ENCODE measurements at regions not wholly inside any gene's neighbourhood (a gene's known extent, or its start where the extent isn't known, plus 50 kb on each side); places are given as distances from the start of the nearest gene placed in this dataset.
A peak's percentile ranks its signal among the peaks of the same experiment; 100 is the strongest.

DNA sequence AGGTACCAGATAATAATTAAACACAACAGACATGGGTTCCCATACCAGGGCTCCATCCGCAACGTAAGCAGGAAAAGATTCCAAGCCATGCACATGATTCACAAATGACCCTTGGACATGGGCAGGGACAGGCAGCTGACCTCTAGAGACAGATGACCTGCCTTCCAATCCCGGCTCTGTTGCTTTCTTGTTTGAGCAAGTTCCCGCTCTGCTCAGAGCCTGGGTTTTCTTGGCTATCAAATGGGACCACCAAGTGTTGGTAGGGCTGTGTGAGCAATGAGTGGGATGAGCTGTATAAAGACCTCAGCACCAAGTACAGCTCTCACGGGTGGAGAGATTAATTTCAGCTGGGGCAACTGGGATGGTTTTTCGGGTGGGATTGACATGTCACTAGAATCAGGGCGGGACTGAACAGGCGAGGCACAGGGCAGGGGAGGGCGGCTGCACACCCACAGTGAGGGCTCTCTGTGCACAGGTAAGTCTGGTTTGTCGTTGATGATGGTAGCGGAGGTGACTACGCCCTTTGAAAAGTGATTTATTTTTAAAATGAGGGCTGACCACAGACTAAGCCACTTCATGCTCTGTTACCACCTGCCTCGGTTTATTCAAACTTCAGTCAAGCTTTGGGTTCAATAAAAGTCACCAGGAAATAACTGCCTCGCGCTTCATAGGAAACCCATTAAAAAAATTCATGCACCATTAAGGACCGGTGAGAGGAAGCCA is 57.5 kb upstream of the IFFO2 start:
- Histone ChIP-seq H3K36me3 (no peaks in the 10 kb centered on the region), H3K4me3 (no peak overlapping the region), H3K27me3 (no peaks in the 10 kb centered on the region), H3K27ac (no peak overlapping the region), H3K9me3 (no peaks in the 10 kb centered on the region), H3K4me1 (peaks cover 5 to 33% (median 26%) of the 10 kb centered on the region in 4 donors)
- intact Hi-C loops (cut with DNase I; ENCODE audit: low total_unique reads) = loop anchor here (10.0 kb wide), 1 partner anchor 81 kb away; no protein-coding TSS in a partner anchor
- DNase-seq = no peak
- TF ChIP-seq, protein P1, sequence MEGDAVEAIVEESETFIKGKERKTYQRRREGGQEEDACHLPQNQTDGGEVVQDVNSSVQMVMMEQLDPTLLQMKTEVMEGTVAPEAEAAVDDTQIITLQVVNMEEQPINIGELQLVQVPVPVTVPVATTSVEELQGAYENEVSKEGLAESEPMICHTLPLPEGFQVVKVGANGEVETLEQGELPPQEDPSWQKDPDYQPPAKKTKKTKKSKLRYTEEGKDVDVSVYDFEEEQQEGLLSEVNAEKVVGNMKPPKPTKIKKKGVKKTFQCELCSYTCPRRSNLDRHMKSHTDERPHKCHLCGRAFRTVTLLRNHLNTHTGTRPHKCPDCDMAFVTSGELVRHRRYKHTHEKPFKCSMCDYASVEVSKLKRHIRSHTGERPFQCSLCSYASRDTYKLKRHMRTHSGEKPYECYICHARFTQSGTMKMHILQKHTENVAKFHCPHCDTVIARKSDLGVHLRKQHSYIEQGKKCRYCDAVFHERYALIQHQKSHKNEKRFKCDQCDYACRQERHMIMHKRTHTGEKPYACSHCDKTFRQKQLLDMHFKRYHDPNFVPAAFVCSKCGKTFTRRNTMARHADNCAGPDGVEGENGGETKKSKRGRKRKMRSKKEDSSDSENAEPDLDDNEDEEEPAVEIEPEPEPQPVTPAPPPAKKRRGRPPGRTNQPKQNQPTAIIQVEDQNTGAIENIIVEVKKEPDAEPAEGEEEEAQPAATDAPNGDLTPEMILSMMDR (IDR thresholded peaks at IDR 0.05) = no peak

DNA sequence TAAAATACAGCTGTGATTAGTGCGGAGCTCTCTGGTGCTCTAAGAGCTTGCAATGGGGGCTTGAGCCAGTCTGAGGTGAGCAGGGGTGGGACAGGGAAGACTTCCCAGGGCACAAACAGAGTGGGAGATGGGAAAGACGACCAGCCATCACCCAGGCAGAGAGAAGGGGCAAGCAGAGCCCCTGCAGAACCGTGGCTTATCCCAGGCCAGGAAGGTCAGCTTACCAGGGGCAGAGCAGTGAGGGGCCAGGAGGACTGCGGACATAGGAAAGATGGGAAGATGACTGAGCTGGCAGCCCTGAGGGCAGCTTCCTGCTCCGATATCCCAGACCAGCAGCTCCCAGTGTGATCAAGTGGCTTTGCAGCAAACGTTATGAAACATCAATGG is 55.4 kb upstream of the IFFO2 start:
- Histone ChIP-seq H3K4me3 (no peak overlapping the region), H3K4me1 (peaks cover 5 to 39% (median 27%) of the 10 kb centered on the region in 4 donors), H3K27me3 (no peaks in the 10 kb centered on the region), H3K9me3 (no peaks in the 10 kb centered on the region), H3K27ac (peak overlapping the region; percentile 52 to 81), H3K36me3 (no peaks in the 10 kb centered on the region)
- TF ChIP-seq, protein P1 (IDR thresholded peaks at IDR 0.05) = no peak
- no peak for DNase-seq
- intact Hi-C loops (cut with DNase I; ENCODE audit: low total_unique reads) = loop anchor here (10.0 kb wide), 1 partner anchor 83 kb away; no protein-coding TSS in a partner anchor

DNA sequence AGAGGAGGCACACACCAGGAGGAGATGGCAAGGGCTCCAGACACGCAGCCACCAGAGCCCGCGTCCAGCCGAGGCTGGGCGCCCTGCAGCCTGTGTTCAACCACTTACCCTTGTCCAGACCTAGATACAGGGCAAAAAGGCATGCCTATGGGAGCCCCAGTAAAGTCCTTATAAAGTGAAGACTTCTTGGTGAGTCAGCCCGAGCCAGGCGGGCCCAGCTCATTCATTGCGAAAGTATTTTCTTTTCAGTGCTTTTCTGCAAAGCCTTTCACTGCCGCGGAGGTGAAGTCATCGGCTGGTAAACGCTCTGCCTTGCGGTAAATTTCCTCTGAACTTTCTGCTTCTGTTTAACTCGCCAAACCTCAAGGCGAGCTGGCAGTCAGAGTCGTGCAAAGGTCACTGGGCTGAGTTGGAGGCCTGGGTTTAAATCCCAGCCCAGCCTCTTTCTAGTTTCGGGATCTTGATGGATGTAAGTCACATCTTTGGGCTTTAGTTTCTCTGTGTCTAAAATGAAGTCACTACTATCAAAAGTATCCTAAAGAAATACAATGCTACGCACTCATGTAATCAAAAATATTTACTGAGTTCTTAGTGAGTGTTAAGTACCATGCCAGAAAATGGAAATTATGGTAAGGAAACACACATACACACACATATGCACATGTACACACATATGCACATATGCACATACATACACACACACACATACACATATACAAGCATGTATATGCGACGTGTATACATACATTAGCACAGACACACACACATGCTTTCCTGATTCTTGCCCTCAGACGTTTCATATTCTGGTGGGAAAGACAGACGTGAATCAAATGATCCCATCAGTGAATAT is 54.7 kb upstream of the IFFO2 start:
- Histone ChIP-seq H3K9me3 (no peaks in the 10 kb centered on the region), H3K4me3 (no peak overlapping the region), H3K27ac (peak overlapping the region; percentile 52 to 81), H3K4me1 (peaks cover 5 to 39% (median 27%) of the 10 kb centered on the region in 4 donors), H3K27me3 (no peaks in the 10 kb centered on the region), H3K36me3 (no peaks in the 10 kb centered on the region)
- peak; percentile 78 to 94 for DNase-seq
- intact Hi-C loops (cut with DNase I; ENCODE audit: low total_unique reads) = loop anchor here (10.0 kb wide), 1 partner anchor 84 kb away; no protein-coding TSS in a partner anchor
- TF ChIP-seq, protein P1 (IDR thresholded peaks at IDR 0.05) = no peak

DNA sequence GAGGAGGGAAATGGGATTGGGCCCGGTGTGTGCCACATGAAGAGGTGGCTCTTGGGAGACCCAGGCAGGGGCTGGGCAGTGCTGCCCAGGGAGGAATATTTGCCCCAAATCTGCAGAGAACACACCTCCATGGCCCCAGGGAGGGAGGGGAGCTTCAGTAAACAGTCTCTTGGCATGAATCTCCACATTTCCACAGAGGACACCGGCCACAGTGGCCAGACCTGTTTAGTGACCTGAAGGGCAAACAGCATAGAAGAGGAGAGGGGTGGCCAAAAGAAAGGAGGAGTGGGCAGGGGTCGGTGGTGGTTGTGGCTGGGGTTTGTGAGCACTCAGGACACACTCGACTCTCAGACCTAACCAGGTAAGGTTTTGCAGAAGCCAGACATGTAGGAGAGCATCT is 54.0 kb upstream of the IFFO2 start:
- DNase-seq = no peak
- no peaks in the 10 kb centered on the region for H3K9me3 ChIP-seq
- H3K36me3 ChIP-seq = no peaks in the 10 kb centered on the region
- no peak overlapping the region for H3K4me3 ChIP-seq
- TF ChIP-seq, protein P1 (IDR thresholded peaks at IDR 0.05) = no peak
- peaks cover 5 to 39% (median 27%) of the 10 kb centered on the region in 4 donors for H3K4me1 ChIP-seq
- peak overlapping the region; percentile 52 to 81 for H3K27ac ChIP-seq
- intact Hi-C loops (cut with DNase I; ENCODE audit: low total_unique reads) = loop anchor here (10.0 kb wide), 1 partner anchor 84 kb away; no protein-coding TSS in a partner anchor
- no peaks in the 10 kb centered on the region for H3K27me3 ChIP-seq

DNA sequence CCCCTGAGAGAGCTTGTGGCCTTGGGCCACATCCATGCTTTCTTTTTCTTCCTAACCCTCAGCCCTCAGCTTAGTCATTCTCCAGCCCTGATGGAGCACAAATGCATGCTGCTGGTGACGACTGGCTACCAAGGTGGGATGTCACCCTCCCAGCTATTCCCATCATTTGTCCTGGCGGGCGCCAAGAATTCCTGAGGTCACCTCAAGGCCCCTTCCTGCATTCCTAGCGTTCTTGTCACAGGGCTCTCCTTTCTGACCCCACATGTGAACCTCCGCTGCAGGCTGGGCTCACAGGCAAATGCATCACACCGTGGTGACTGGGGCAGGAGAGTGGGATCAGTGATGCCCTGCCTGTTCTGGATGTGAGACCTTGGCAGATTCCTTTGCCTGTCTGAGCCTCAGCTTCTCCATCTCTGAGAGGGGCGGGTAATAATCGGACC is 53.4 kb upstream of the IFFO2 start:
- H3K27me3 ChIP-seq = no peaks in the 10 kb centered on the region
- no peaks in the 10 kb centered on the region for H3K36me3 ChIP-seq
- DNase-seq = no peak
- peak overlapping the region; percentile 52 to 81 for H3K27ac ChIP-seq
- intact Hi-C loops (cut with DNase I; ENCODE audit: low total_unique reads) = loop anchor here (10.0 kb wide), 1 partner anchor 85 kb away; no protein-coding TSS in a partner anchor
- TF ChIP-seq, protein P1 (IDR thresholded peaks at IDR 0.05) = no peak
- H3K4me1 ChIP-seq = peaks cover 5 to 39% (median 27%) of the 10 kb centered on the region in 4 donors
- no peaks in the 10 kb centered on the region for H3K9me3 ChIP-seq
- no peak overlapping the region for H3K4me3 ChIP-seq

Data from tibial artery (tissue), 4 donors.